MCF 10A (cell line): ENCODE measurements at regions not wholly inside any gene's neighbourhood (a gene's known extent, or its start where the extent isn't known, plus 50 kb on each side); places are given as distances from the start of the nearest gene placed in this dataset.
A peak's percentile ranks its signal among the peaks of the same experiment; 100 is the strongest.
"Not testable (repeated sequence)": the region's sequence is repeated elsewhere in the genome, so short reads cannot be mapped to it uniquely, and the experiment has no call there.

Source experiments
- BruUV-seq: library from RNA; stranded (reverse); fragments of 400-500 nt; replicated peaks from 2 replicates; lab custom pipeline; 2021; lab: Mats Ljungman, UMichigan
- CTCF ChIA-PET: fragments of 300-600 bp; sonication (Branson Sonifier 250); formaldehyde crosslinking; extraction: SDS; loops from one replicate; lab custom pipeline; 2021; ENCODE audit warnings: antibody characterized with exemption, inconsistent platforms; lab: Yijun Ruan, JAX
- POLR2A ChIA-PET: fragments of 300-600, 350-650 bp; sonication (Branson Sonifier 250); formaldehyde crosslinking; extraction: SDS; loops from one replicate; lab custom pipeline; 2020; ENCODE audit warnings: antibody characterized with exemption, inconsistent platforms; lab: Yijun Ruan, JAX
- DNase-seq: peaks from one replicate; pipeline ENCODE4 v3.0.0-alpha.2; 2018; ENCODE audit not compliant: unreplicated experiment
- H3K27ac Mint-ChIP-seq: one replicate; pipeline ENCODE4 v1.8.0; 2022; ENCODE audit warnings: mild to moderate bottlenecking, low read depth, mixed read lengths; ENCODE audit not compliant: unreplicated experiment
- H3K27me3 Mint-ChIP-seq: one replicate; pipeline ENCODE4 v1.8.0; 2022; ENCODE audit warnings: mixed read lengths; ENCODE audit not compliant: insufficient read depth, unreplicated experiment
- H3K36me3 Mint-ChIP-seq: one replicate; pipeline ENCODE4 v1.8.0; 2022; ENCODE audit warnings: mild to moderate bottlenecking, moderate library complexity, mixed read lengths; ENCODE audit not compliant: insufficient read depth, unreplicated experiment
- H3K4me1 Mint-ChIP-seq: one replicate; pipeline ENCODE4 v1.8.0; 2022; ENCODE audit warnings: mixed read lengths; ENCODE audit not compliant: insufficient read depth, unreplicated experiment
- H3K4me3 Mint-ChIP-seq: one replicate; pipeline ENCODE4 v1.8.0; 2022; ENCODE audit warnings: mild to moderate bottlenecking, moderate library complexity, mixed read lengths; ENCODE audit not compliant: unreplicated experiment
- H3K9me3 Mint-ChIP-seq: one replicate; pipeline ENCODE4 v1.8.0; 2022; ENCODE audit warnings: mixed read lengths; ENCODE audit not compliant: unreplicated experiment
- CTCF ChIP-seq: fragments of 200-600 bp; IDR thresholded peaks from one replicate; pipeline ENCODE4 v1.8.0; 2022; ENCODE audit warnings: antibody characterized with exemption, mild to moderate bottlenecking; ENCODE audit not compliant: unreplicated experiment
- intact Hi-C: fragments of 100-400 bp; cut with micrococcal nuclease; formaldehyde crosslinking; loops from 2 replicates; pipeline ENCODE4 v1.14.1; 2022

- ChIA-PET POLR2A (no interaction called here), CTCF (no interaction called here)
- H3K27ac Mint-ChIP-seq: no peak overlapping the region
- H3K9me3 Mint-ChIP-seq: peaks cover 25% of the 10 kb centered on the region
- no peaks in the 10 kb centered on the region for H3K27me3 Mint-ChIP-seq
- H3K36me3 Mint-ChIP-seq: peaks cover 6% of the 10 kb centered on the region
- no peak overlapping the region for H3K4me3 Mint-ChIP-seq
- TF ChIP-seq CTCF: no peak
- H3K4me1 Mint-ChIP-seq: no peaks in the 10 kb centered on the region
- intact Hi-C loops: no loop called here
- no TSS peak for BruUV-seq
- DNase-seq: no peak
Observed at GRCh38 chr4:132114885-132115284, 1034.2 kb upstream of the PCDH10 start.

GRCh38 chr4:132122741-132123140 lies 1026.4 kb upstream of the PCDH10 start:
- BruUV-seq, DNase-seq, H3K4me1 Mint-ChIP-seq, intact Hi-C loops, H3K36me3 Mint-ChIP-seq, H3K27ac Mint-ChIP-seq, POLR2A ChIA-PET, H3K4me3 Mint-ChIP-seq, H3K27me3 Mint-ChIP-seq: not testable (repeated sequence)
- peaks cover 28% of the 10 kb centered on the region for H3K9me3 Mint-ChIP-seq
- CTCF ChIA-PET: interaction anchor here (0.6 kb wide), 2 partner anchors 98 to 696 kb away, joined by 3 read pairs; no protein-coding TSS in a partner anchor

GRCh38 chr4:132123870-132124623 lies 1025.0 kb upstream of the PCDH10 start:
- intact Hi-C loops: no loop called here
- ChIA-PET CTCF (interaction anchor here (0.6 to 0.7 kb wide), 2 partner anchors 101 to 1193 kb away, joined by 3 read pairs; no protein-coding TSS in a partner anchor), POLR2A (no interaction called here)
- Mint-ChIP-seq H3K4me3 (no peak overlapping the region), H3K27ac (no peak overlapping the region), H3K27me3 (no peaks in the 10 kb centered on the region), H3K36me3 (no peaks in the 10 kb centered on the region), H3K4me1 (no peaks in the 10 kb centered on the region), H3K9me3 (peaks cover 19% of the 10 kb centered on the region)
- no TSS peak for BruUV-seq
- TF ChIP-seq CTCF: no peak
- peak; percentile 17 for DNase-seq

- BruUV-seq: no TSS peak
- Mint-ChIP-seq H3K4me1 (no peaks in the 10 kb centered on the region), H3K27me3 (no peaks in the 10 kb centered on the region), H3K4me3 (no peak overlapping the region), H3K27ac (no peak overlapping the region), H3K9me3 (peaks cover 13% of the 10 kb centered on the region), H3K36me3 (no peaks in the 10 kb centered on the region)
- DNase-seq: no peak
- TF ChIP-seq CTCF: no peak
- CTCF ChIA-PET: interaction anchor here (0.6 kb wide), 1 partner anchor 1194 kb away, joined by 3 read pairs; no protein-coding TSS in a partner anchor
- intact Hi-C loops: no loop called here
- POLR2A ChIA-PET: no interaction called here
Observed at GRCh38 chr4:132124624-132124974, 1024.5 kb upstream of the PCDH10 start.
